H1 (cell line): ENCODE measurements at regions not wholly inside any gene's neighbourhood (a gene's known extent, or its start where the extent isn't known, plus 50 kb on each side); places are given as distances from the start of the nearest gene placed in this dataset.

Experiments used
- BCL11A ChIP-seq, 2 experiments: IDR thresholded peaks; one replicate each; pipeline ENCODE4 v1.6.1; 2011; ENCODE audit warnings: low read depth in 2 of 2, low read length in 2 of 2, mild to moderate bottlenecking in 2 of 2
- EZH2 ChIP-seq: fragments of 200-600 bp; sonication (generic); IDR thresholded peaks from 2 replicates; pipeline ENCODE4 v1.7.1; 2012; ENCODE audit warnings: low read depth, mild to moderate bottlenecking, moderate library complexity, low read length, inconsistent platforms; ENCODE audit not compliant: severe bottlenecking
- POLR2A ChIP-seq, 2 experiments: IDR thresholded peaks; 1 replicate in 1 of 2; 2 replicates in 1 of 2; pipeline ENCODE4 v1.6.1; 2011; ENCODE audit warnings: low read depth in 2 of 2, low read length in 2 of 2, mild to moderate bottlenecking in 2 of 2; ENCODE audit errors: control extremely low read depth in 1 of 2
- POLR2AphosphoS5 ChIP-seq: IDR thresholded peaks from 2 replicates; pipeline ENCODE4 v1.6.1; 2011; ENCODE audit warnings: low read depth, low read length
- TF ChIP-seq, protein P1 (sequence below), 3 experiments: IDR thresholded peaks; 1 replicate in 2 of 3; 2 replicates in 1 of 3; pipeline versions ENCODE4 v1.5.1 to v1.6.1; 2011; ENCODE audit warnings: low read length in 3 of 3, mild to moderate bottlenecking in 3 of 3, inconsistent platforms in 2 of 3, low read depth in 1 of 3, moderate library complexity in 1 of 3; ENCODE audit not compliant: insufficient read depth in 1 of 3; ENCODE audit errors: control extremely low read depth in 1 of 3

DNA sequence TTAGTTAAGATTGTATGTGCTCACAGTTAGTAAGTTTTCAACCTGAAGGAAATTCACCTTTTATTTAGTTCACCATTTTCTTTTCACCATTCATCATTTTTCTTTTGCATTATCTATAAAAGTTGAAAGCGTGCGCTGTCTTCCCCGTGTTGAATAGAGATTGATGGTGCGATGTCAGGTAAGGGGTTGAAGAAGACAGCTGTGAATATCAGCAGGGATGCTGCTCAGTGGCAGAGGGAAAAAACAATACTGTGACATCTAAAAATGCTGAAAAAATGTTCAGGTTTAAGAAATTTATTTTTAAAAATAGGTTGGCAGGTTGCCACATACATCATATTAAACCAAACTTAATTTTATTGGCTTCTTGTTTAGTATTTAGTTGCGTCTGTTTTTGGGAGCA is 815.0 kb downstream of the DTWD2 start:
- no peak for TF ChIP-seq BCL11A (IDR thresholded peaks at IDR 0.05; ENCODE audit: low read depth in 2 of 2, low read length in 2 of 2)
- TF ChIP-seq, protein P1, sequence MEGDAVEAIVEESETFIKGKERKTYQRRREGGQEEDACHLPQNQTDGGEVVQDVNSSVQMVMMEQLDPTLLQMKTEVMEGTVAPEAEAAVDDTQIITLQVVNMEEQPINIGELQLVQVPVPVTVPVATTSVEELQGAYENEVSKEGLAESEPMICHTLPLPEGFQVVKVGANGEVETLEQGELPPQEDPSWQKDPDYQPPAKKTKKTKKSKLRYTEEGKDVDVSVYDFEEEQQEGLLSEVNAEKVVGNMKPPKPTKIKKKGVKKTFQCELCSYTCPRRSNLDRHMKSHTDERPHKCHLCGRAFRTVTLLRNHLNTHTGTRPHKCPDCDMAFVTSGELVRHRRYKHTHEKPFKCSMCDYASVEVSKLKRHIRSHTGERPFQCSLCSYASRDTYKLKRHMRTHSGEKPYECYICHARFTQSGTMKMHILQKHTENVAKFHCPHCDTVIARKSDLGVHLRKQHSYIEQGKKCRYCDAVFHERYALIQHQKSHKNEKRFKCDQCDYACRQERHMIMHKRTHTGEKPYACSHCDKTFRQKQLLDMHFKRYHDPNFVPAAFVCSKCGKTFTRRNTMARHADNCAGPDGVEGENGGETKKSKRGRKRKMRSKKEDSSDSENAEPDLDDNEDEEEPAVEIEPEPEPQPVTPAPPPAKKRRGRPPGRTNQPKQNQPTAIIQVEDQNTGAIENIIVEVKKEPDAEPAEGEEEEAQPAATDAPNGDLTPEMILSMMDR (IDR thresholded peaks at IDR 0.05; ENCODE audit: control extremely low read depth in 1 of 3, insufficient read depth in 1 of 3, low read depth in 1 of 3, low read length in 3 of 3) = no peak
- TF ChIP-seq POLR2A (IDR thresholded peaks at IDR 0.05; ENCODE audit: control extremely low read depth in 1 of 2, low read depth in 2 of 2, low read length in 2 of 2) = no peak
- no peak for TF ChIP-seq POLR2AphosphoS5
- no peak for TF ChIP-seq EZH2
